ENCODE measurements at regions not wholly inside any gene's neighbourhood (a gene's known extent, or its start where the extent isn't known, plus 50 kb on each side); places are given as distances from the start of the nearest gene placed in this dataset.

- no peak for TF ChIP-seq CTCF (IDR thresholded peaks at IDR 0.05; ENCODE audit: low read length)
- no peak for TF ChIP-seq EZH2 (optimal IDR thresholded peaks at IDR 0.05; ENCODE audit: low read depth, low read length)
Measured at GRCh38 chr6:66418906-66419305, 711.9 kb upstream of the EYS start.
